ENCODE measurements at regions not wholly inside any gene's neighbourhood (a gene's known extent, or its start where the extent isn't known, plus 50 kb on each side); places are given as distances from the start of the nearest gene placed in this dataset.

GRCh38 chr21:31576428-31576827, 83.1 kb upstream of the SOD1 start:
- ATAC-seq: no peak
- no peak for TF ChIP-seq ZC3H10 (CRISPR knock-in tag; IDR thresholded peaks at IDR 0.05)
- TF ChIP-seq, protein P1, sequence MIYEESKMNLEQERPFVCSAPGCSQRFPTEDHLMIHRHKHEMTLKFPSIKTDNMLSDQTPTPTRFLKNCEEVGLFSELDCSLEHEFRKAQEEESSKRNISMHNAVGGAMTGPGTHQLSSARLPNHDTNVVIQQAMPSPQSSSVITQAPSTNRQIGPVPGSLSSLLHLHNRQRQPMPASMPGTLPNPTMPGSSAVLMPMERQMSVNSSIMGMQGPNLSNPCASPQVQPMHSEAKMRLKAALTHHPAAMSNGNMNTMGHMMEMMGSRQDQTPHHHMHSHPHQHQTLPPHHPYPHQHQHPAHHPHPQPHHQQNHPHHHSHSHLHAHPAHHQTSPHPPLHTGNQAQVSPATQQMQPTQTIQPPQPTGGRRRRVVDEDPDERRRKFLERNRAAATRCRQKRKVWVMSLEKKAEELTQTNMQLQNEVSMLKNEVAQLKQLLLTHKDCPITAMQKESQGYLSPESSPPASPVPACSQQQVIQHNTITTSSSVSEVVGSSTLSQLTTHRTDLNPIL (CRISPR knock-in tag; IDR thresholded peaks at IDR 0.05; ENCODE audit: low read depth): no peak
- TF ChIP-seq SNAI2 (CRISPR knock-in tag; IDR thresholded peaks at IDR 0.05): no peak
- no peak for TF ChIP-seq PATZ1 (CRISPR knock-in tag; IDR thresholded peaks at IDR 0.05; ENCODE audit: borderline replicate concordance)
- TF ChIP-seq ZNF70 (CRISPR knock-in tag; IDR thresholded peaks at IDR 0.05): no peak
- TF ChIP-seq RARB (CRISPR knock-in tag; IDR thresholded peaks at IDR 0.05): no peak
- no peak for TF ChIP-seq OSR1 (CRISPR knock-in tag; IDR thresholded peaks at IDR 0.05)
- no peak for TF ChIP-seq TOX (CRISPR knock-in tag; IDR thresholded peaks at IDR 0.05; ENCODE audit: borderline replicate concordance)
- TF ChIP-seq ISL1 (CRISPR knock-in tag; IDR thresholded peaks at IDR 0.05): no peak
- no peak for TF ChIP-seq CSRNP3 (CRISPR knock-in tag; IDR thresholded peaks at IDR 0.05)
- TF ChIP-seq ESRRG (CRISPR knock-in tag; IDR thresholded peaks at IDR 0.05): no peak
- no peak for TF ChIP-seq GLIS3 (CRISPR knock-in tag; IDR thresholded peaks at IDR 0.05)
- no peak for TF ChIP-seq ZFP30 (CRISPR knock-in tag; IDR thresholded peaks at IDR 0.05)
- no peak for TF ChIP-seq BACH2 (CRISPR knock-in tag; IDR thresholded peaks at IDR 0.05; ENCODE audit: borderline replicate concordance)
- TF ChIP-seq ARNTL (CRISPR knock-in tag; IDR thresholded peaks at IDR 0.05; ENCODE audit: borderline replicate concordance, low read depth): no peak
- TF ChIP-seq TCF4 (CRISPR knock-in tag; IDR thresholded peaks at IDR 0.05; ENCODE audit: borderline replicate concordance): no peak
- no peak for TF ChIP-seq PPARA (CRISPR knock-in tag; IDR thresholded peaks at IDR 0.05; ENCODE audit: borderline replicate concordance)
- no peak for TF ChIP-seq CSDC2 (CRISPR knock-in tag; IDR thresholded peaks at IDR 0.05)
- no peak for TF ChIP-seq POU6F1 (CRISPR knock-in tag; IDR thresholded peaks at IDR 0.05; ENCODE audit: borderline replicate concordance, low read depth)

- TF ChIP-seq POU6F1 (CRISPR knock-in tag; IDR thresholded peaks at IDR 0.05; ENCODE audit: borderline replicate concordance, low read depth) (no peak), GLIS3 (CRISPR knock-in tag; IDR thresholded peaks at IDR 0.05) (no peak), ZC3H10 (CRISPR knock-in tag; IDR thresholded peaks at IDR 0.05) (no peak), CSDC2 (CRISPR knock-in tag; IDR thresholded peaks at IDR 0.05) (no peak), ZNF8 (CRISPR knock-in tag; IDR thresholded peaks at IDR 0.05) (no peak)
- no peak for ATAC-seq
Observed at GRCh38 chr21:31573217-31573616, 86.3 kb upstream of the SOD1 start.

GRCh38 chr21:31571879-31572278, 87.6 kb upstream of the SOD1 start:
- no peak for ATAC-seq
- TF ChIP-seq ZFP30 (CRISPR knock-in tag; IDR thresholded peaks at IDR 0.05) (no peak), ZNF70 (CRISPR knock-in tag; IDR thresholded peaks at IDR 0.05) (no peak), CSRNP3 (CRISPR knock-in tag; IDR thresholded peaks at IDR 0.05) (no peak), ARNTL (CRISPR knock-in tag; IDR thresholded peaks at IDR 0.05; ENCODE audit: borderline replicate concordance, low read depth) (no peak), ISL1 (CRISPR knock-in tag; IDR thresholded peaks at IDR 0.05) (no peak), CSDC2 (CRISPR knock-in tag; IDR thresholded peaks at IDR 0.05) (no peak), ESRRG (CRISPR knock-in tag; IDR thresholded peaks at IDR 0.05) (no peak), GLIS3 (CRISPR knock-in tag; IDR thresholded peaks at IDR 0.05) (no peak), BACH2 (CRISPR knock-in tag; IDR thresholded peaks at IDR 0.05; ENCODE audit: borderline replicate concordance) (no peak), ZFP3 (CRISPR knock-in tag; IDR thresholded peaks at IDR 0.05) (no peak), SNAI2 (CRISPR knock-in tag; IDR thresholded peaks at IDR 0.05) (no peak), TCF4 (CRISPR knock-in tag; IDR thresholded peaks at IDR 0.05; ENCODE audit: borderline replicate concordance) (no peak)
- TF ChIP-seq, protein P1 (CRISPR knock-in tag; IDR thresholded peaks at IDR 0.05; ENCODE audit: low read depth): no peak
- TF ChIP-seq, protein P2, sequence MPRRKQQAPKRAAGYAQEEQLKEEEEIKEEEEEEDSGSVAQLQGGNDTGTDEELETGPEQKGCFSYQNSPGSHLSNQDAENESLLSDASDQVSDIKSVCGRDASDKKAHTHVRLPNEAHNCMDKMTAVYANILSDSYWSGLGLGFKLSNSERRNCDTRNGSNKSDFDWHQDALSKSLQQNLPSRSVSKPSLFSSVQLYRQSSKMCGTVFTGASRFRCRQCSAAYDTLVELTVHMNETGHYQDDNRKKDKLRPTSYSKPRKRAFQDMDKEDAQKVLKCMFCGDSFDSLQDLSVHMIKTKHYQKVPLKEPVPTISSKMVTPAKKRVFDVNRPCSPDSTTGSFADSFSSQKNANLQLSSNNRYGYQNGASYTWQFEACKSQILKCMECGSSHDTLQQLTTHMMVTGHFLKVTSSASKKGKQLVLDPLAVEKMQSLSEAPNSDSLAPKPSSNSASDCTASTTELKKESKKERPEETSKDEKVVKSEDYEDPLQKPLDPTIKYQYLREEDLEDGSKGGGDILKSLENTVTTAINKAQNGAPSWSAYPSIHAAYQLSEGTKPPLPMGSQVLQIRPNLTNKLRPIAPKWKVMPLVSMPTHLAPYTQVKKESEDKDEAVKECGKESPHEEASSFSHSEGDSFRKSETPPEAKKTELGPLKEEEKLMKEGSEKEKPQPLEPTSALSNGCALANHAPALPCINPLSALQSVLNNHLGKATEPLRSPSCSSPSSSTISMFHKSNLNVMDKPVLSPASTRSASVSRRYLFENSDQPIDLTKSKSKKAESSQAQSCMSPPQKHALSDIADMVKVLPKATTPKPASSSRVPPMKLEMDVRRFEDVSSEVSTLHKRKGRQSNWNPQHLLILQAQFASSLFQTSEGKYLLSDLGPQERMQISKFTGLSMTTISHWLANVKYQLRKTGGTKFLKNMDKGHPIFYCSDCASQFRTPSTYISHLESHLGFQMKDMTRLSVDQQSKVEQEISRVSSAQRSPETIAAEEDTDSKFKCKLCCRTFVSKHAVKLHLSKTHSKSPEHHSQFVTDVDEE (CRISPR knock-in tag; IDR thresholded peaks at IDR 0.05): no peak

Measured in SK-N-SH treated with all-trans-retinoic acid at 6 μM for 48 hours (cell line).